C4-2B (cell line): ENCODE measurements at regions not wholly inside any gene's neighbourhood (a gene's known extent, or its start where the extent isn't known, plus 50 kb on each side); places are given as distances from the start of the nearest gene placed in this dataset.

Experiments used
- H3K27ac ChIP-seq: fragments of 450-650 bp; 2 replicates; pipeline ENCODE4 v1.5.1; 2017
- ZFX ChIP-seq: fragments of 450-650 bp; IDR thresholded peaks from 2 replicates; pipeline ENCODE4 v1.6.1; 2017
- TF ChIP-seq, protein P1 (sequence below): fragments of 450-650 bp; conservative IDR thresholded peaks from 2 replicates; pipeline ENCODE4 v1.5.1; 2017; ENCODE audit warnings: mild to moderate bottlenecking

GRCh38 chr14:44804391-44804790 lies 157.4 kb downstream of the KLHL28 start:
- TF ChIP-seq ZFX = no peak
- TF ChIP-seq, protein P1, sequence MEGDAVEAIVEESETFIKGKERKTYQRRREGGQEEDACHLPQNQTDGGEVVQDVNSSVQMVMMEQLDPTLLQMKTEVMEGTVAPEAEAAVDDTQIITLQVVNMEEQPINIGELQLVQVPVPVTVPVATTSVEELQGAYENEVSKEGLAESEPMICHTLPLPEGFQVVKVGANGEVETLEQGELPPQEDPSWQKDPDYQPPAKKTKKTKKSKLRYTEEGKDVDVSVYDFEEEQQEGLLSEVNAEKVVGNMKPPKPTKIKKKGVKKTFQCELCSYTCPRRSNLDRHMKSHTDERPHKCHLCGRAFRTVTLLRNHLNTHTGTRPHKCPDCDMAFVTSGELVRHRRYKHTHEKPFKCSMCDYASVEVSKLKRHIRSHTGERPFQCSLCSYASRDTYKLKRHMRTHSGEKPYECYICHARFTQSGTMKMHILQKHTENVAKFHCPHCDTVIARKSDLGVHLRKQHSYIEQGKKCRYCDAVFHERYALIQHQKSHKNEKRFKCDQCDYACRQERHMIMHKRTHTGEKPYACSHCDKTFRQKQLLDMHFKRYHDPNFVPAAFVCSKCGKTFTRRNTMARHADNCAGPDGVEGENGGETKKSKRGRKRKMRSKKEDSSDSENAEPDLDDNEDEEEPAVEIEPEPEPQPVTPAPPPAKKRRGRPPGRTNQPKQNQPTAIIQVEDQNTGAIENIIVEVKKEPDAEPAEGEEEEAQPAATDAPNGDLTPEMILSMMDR = no peak
- H3K27ac ChIP-seq = no peak overlapping the region

GRCh38 chr14:44803239-44803905 lies 158.4 kb downstream of the KLHL28 start:
- no peak for TF ChIP-seq ZFX
- TF ChIP-seq, protein P1 = peak; percentile 94
- H3K27ac ChIP-seq = no peak overlapping the region

GRCh38 chr14:44798386-44799242 lies 163.1 kb downstream of the KLHL28 start:
- no peak overlapping the region for H3K27ac ChIP-seq
- TF ChIP-seq, protein P1 = no peak
- no peak for TF ChIP-seq ZFX

- H3K27ac ChIP-seq = no peak overlapping the region
- TF ChIP-seq ZFX = no peak
- TF ChIP-seq, protein P1 = no peak
These were observed 166.0 kb downstream of the KLHL28 start for GRCh38 chr14:44795725-44796124.

- no peak overlapping the region for H3K27ac ChIP-seq
- TF ChIP-seq ZFX = no peak
- TF ChIP-seq, protein P1 = no peak
These were observed 170.0 kb downstream of the KLHL28 start for GRCh38 chr14:44791730-44792129.

DNA sequence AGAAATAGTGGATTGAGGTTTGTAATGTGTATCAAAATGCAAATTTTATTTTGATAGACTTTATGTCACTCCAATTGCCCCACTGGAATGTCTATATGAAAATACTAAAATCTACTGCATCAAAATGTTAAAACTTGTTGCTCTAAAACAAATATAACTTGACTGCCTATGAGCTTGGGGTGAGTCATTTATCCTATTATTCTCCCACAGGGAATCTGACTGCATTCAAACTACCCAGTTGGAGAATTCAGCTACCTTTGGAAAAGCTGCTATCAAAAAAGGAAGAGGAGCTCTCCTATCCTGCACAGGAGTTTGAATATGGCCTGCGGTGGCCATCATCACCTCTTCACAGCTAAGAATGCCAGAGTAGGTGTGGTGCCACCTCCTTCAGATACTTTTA lies 173.1 kb downstream of the KLHL28 start:
- H3K27ac ChIP-seq = no peak overlapping the region
- TF ChIP-seq, protein P1 = no peak
- no peak for TF ChIP-seq ZFX

DNA sequence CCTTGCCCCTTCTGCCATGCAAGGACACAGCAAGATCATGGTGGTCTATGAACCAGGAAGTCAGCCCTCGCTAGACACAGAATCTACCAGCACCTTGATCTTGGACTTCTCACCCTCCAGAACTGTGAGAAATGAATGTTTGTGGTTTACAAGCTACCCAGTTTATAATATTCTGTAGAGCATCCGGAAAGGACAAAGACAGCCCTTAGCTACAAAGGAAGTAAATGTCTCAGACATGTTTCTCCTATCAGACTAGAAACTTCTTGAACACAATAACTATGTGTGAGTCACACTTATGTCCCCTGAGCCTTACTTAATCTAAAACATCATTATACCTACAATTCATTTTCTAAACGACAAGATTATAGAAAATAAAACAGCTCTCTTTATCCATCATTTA lies 176.7 kb downstream of the KLHL28 start:
- no peak for TF ChIP-seq ZFX
- TF ChIP-seq, protein P1 = no peak
- no peak overlapping the region for H3K27ac ChIP-seq
